Kidney epithelial cell (primary cell): ENCODE measurements at regions not wholly inside any gene's neighbourhood (a gene's known extent, or its start where the extent isn't known, plus 50 kb on each side); places are given as distances from the start of the nearest gene placed in this dataset.

Source experiments
- DNase-seq: peaks from one replicate; pipeline ENCODE4 v3.0.0-alpha.2; 2010; ENCODE audit warnings: low read depth
- H3K27me3 ChIP-seq: 2 replicates; pipeline ENCODE4 v1.6.0; 2011; ENCODE audit warnings: low read length; ENCODE audit not compliant: control insufficient read depth, insufficient read depth
- H3K36me3 ChIP-seq: 2 replicates; pipeline ENCODE4 v1.5.1; 2011; ENCODE audit warnings: low read length; ENCODE audit not compliant: control insufficient read depth, insufficient read depth
- H3K4me3 ChIP-seq: 2 replicates; pipeline ENCODE4 v1.5.1; 2011; ENCODE audit warnings: low read depth, mild to moderate bottlenecking, control low read depth, low read length
- TF ChIP-seq, protein P1 (sequence below): IDR thresholded peaks from 2 replicates; pipeline ENCODE4 v1.5.1; 2011; ENCODE audit warnings: mild to moderate bottlenecking, moderate library complexity, low read length, control low read depth, inconsistent platforms; ENCODE audit not compliant: insufficient read depth, poor library complexity, severe bottlenecking

DNA sequence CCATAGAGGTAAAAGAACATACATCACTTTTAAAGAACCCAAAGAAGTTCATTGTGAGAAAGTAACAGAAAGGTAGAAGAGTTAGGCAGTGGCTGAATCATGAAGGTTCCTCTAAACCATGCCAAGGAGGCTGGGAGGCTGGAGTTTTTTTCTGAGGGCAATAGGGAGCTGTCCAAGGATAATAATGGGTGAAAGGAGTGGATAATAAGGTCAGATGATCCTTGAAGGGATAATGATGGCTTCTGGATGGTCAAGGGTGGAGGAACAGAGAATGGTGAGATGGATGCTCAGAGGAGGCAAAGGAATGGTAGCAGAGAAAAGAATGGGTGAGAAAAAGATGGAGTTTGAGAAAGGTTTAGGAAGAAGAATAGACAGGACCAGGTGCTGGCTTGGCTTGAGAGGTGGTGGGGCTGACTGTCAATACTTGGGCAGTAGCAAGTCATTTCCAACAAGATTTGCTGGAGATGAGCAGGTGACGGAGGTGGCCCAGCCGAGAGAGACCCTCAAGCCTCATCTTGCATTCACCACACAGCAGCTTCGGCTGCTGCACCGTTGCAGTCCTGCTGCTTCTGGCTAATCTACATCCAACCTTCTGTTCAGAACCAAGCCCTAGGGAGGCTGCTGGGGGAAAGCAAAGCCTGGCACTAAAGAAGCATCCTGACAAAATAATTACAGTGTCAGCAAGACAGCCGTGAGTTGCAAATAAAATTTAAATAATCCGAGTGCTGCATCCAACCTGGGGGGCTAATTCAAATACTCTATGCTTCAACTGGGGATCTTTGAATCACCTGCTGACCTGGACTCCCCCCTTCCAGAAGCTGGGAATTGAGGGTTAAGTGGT, 131.2 kb upstream of the KCNG1 start:
- peaks cover 4% of the 10 kb centered on the region for H3K27me3 ChIP-seq
- no peaks in the 10 kb centered on the region for H3K36me3 ChIP-seq
- no peak overlapping the region for H3K4me3 ChIP-seq
- TF ChIP-seq, protein P1, sequence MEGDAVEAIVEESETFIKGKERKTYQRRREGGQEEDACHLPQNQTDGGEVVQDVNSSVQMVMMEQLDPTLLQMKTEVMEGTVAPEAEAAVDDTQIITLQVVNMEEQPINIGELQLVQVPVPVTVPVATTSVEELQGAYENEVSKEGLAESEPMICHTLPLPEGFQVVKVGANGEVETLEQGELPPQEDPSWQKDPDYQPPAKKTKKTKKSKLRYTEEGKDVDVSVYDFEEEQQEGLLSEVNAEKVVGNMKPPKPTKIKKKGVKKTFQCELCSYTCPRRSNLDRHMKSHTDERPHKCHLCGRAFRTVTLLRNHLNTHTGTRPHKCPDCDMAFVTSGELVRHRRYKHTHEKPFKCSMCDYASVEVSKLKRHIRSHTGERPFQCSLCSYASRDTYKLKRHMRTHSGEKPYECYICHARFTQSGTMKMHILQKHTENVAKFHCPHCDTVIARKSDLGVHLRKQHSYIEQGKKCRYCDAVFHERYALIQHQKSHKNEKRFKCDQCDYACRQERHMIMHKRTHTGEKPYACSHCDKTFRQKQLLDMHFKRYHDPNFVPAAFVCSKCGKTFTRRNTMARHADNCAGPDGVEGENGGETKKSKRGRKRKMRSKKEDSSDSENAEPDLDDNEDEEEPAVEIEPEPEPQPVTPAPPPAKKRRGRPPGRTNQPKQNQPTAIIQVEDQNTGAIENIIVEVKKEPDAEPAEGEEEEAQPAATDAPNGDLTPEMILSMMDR, result no peak
- no peak for DNase-seq

DNA sequence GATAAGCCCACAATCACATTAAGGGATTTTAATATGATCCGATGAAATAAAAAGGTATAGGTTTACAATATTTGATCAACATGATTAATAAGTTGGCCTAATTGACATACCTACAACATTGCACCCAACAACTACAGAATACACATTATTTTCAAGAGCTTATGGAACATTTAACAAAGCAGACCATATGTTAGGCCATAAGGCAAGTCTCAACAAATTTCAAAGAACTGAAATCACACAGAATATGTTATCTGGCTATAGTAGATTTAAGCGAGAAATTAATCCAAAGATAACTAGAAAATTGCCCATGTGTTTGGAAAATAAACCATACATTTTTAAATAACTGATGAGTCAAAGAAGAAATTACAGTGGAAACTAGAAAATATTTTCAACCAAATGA, 126.0 kb upstream of the KCNG1 start:
- H3K36me3 ChIP-seq, result no peaks in the 10 kb centered on the region
- TF ChIP-seq, protein P1, result no peak
- H3K4me3 ChIP-seq, result no peak overlapping the region
- peaks cover 6% of the 10 kb centered on the region for H3K27me3 ChIP-seq
- DNase-seq, result no peak

DNA sequence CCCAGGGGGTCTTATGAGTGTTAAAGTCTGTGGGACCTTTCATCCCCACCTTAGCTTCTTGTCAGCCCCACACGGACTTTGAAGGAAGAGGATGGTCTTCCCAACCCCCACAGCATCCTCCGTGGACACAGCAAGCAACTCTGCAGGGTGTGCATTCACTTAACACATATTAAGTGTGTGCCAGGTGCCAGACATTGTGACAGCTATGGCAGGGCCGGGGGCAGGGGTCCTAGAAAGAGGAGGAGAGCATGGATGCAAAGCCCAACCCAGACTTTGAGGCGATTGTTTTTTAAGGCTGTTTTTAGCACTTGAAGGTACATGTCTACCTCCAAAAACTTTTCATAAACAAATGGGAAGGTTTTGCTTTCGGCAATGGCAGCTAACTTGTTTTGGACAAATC, 121.6 kb upstream of the KCNG1 start:
- no peak overlapping the region for H3K4me3 ChIP-seq
- TF ChIP-seq, protein P1, result no peak
- no peak for DNase-seq
- no peaks in the 10 kb centered on the region for H3K36me3 ChIP-seq
- H3K27me3 ChIP-seq, result peaks cover 14% of the 10 kb centered on the region

DNA sequence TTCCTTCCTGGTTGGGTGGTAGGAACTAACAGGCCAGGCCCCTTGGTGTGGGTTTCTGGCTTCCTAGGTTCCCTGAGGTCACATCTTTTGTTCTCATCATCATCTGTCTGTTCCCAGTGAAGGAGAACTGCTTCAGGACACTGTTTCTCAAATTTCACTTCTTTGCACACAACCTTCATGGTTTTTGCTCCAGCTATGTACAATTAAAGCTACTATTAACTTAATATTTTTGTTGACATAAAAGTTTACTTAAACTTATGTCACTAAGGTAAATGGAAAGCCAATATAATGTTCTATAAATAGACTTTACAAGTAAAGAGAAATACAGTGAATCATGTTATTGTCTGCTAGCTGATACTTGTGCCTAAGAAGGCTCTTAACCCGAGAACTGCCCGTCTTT, 120.7 kb upstream of the KCNG1 start:
- no peak for DNase-seq
- H3K4me3 ChIP-seq, result no peak overlapping the region
- H3K36me3 ChIP-seq, result no peaks in the 10 kb centered on the region
- H3K27me3 ChIP-seq, result peaks cover 14% of the 10 kb centered on the region
- TF ChIP-seq, protein P1, result no peak

DNA sequence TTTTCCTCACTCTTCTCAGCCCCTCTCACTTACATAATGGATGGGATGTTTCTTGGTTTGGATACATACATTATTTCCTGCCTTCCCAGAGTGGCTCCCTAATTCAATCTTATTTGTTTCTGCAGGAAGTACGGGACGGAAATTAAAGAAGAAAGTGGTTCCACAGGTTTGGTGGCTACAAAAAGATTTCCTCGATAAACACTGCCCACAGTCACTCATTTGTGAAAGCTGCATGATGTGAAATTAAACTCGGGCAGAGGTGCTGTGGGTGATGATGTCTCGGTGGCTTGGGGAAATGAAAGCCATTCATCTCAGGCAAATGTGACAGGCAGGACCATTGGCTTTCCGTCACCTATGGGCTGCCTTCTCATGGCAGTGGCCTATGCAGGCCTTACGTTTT, 119.5 kb upstream of the KCNG1 start:
- DNase-seq, result no peak
- Histone ChIP-seq H3K27me3 (peaks cover 14% of the 10 kb centered on the region), H3K36me3 (no peaks in the 10 kb centered on the region), H3K4me3 (no peak overlapping the region)
- TF ChIP-seq, protein P1, result no peak

DNA sequence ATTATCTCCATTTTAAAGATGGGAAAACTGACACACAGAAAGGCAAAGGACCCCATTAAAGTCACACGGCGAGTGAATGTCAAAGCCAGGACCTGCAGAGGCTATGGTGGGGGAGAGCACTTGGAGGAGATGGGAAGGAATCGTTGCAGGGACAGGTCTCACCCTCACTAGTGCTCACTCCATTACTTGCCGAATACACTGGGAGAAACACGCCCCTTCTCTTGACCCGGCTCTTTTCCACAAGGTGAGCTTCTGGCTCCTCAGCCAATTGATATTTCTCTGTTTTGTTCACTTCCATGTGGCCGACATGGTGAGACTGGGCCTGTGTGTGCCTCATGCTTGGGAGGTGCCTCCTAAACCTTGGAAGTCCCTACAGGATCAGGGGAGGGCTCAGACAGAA, 117.8 kb upstream of the KCNG1 start:
- Histone ChIP-seq H3K36me3 (no peaks in the 10 kb centered on the region), H3K4me3 (no peak overlapping the region), H3K27me3 (peaks cover 14% of the 10 kb centered on the region)
- no peak for DNase-seq
- TF ChIP-seq, protein P1, result no peak
